ENCODE measurements at regions not wholly inside any gene's neighbourhood (a gene's known extent, or its start where the extent isn't known, plus 50 kb on each side); places are given as distances from the start of the nearest gene placed in this dataset.

GRCh38 chr5:107325866-107326265 is 344.9 kb downstream of the EFNA5 start:
- FAIRE-seq: no peak

DNA sequence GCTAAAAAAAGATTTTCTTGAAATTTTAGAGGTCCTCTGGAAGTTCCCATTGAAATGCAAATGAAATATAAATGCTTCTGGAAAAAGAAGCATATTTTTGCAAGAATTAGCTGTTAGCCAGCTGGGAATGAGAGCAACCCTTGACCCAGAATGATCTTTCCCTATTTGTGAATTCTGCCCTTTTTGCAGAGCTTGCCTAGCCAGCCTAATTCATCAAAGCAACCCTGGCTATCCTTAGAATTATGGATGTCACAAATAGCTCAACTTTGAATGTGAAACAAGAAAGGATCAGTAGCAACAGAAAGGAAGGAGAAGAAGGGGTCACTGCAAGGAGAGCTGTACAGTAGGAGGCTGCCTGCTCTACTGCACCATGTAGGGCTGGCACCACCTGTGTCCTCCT is 345.9 kb downstream of the EFNA5 start:
- no peak for FAIRE-seq

- FAIRE-seq: no peak
Measured at GRCh38 chr5:107324071-107324470, 346.7 kb downstream of the EFNA5 start.

- no peak for FAIRE-seq
Measured at GRCh38 chr5:107323536-107323935, 347.2 kb downstream of the EFNA5 start.

DNA sequence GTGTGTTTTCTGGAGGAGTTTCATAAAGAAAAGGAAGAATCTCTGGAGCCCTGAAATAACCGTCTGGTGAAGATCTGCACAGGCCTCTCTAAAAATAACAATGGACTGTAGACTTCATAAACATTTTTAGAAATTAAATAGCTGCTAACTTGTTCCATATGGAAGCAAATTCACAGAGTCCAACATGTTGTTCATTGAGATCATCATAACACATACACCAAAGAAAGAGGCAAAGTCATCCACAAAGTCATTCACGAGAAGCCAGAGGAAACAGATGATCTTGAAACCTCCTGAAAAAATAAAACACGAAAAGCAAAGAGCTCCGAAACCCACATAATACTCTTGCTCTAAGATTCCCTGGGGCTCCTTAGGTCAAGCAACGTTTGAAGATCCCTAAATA is 347.8 kb downstream of the EFNA5 start:
- no peak for FAIRE-seq

GRCh38 chr5:107321906-107322305 is 348.8 kb downstream of the EFNA5 start:
- FAIRE-seq: no peak

- no peak for FAIRE-seq
Measured at GRCh38 chr5:107320846-107321245, 349.9 kb downstream of the EFNA5 start.

- FAIRE-seq: no peak
Measured at GRCh38 chr5:107320376-107320775, 350.4 kb downstream of the EFNA5 start.

DNA sequence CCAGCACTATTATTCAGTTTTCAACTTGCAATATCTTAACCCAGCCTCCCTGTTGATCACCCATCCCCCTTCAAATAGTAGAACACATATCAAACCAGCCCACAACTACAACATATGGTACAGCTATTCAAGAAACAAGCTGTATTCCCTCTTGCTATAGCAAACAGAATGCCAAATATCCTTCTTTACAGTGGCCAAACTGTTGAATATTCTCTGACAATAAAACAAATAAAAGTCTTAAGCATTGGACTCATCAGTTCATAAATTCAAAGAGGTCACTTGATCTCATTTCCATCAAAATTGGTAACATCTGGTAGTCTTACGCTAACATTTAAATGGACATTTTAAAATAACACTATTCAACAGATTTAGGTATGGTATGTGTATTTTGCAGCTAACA is 350.8 kb downstream of the EFNA5 start:
- FAIRE-seq: no peak

DNA sequence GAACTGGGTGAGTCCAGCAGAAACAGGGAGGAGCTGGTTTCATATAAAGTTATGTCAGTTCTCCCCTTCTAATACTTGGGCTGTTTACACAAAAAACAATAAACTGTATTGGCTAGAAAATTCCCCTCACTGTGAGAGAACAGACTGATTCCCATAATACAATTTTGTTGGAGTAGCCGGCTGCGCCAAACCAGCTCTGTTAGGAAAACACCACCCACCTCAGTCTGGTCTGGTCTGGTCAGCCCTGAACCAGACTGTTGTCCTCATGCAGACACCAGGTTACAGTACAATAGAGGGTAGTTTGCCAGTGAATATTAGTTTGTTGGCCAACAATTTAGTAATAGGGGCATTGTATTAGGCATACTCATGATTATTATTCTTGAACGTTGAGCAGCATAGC is 356.4 kb downstream of the EFNA5 start:
- no peak for FAIRE-seq

GRCh38 chr5:107313921-107314320 is 356.8 kb downstream of the EFNA5 start:
- FAIRE-seq: no peak

DNA sequence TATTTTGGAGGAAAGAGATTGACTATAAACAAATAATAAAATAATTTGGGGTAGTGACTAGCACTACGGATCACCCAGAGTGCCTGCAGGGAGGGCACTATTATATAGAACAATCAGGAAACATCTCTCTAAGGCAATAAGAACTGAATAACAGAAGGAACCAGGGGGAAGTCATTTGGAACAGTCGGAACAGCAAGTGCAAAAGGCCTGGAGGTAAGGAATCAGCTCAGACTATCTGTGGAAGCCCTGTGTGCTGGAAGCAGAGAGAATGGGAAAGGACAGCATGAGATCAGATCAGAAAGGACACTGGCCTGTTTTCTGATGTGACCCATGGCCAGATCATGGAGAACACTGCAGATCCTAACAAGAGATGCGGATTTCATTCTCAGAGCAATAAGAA is 357.6 kb downstream of the EFNA5 start:
- FAIRE-seq: no peak

- FAIRE-seq: peak; percentile 93
Measured at GRCh38 chr5:107310181-107310580, 360.6 kb downstream of the EFNA5 start.

DNA sequence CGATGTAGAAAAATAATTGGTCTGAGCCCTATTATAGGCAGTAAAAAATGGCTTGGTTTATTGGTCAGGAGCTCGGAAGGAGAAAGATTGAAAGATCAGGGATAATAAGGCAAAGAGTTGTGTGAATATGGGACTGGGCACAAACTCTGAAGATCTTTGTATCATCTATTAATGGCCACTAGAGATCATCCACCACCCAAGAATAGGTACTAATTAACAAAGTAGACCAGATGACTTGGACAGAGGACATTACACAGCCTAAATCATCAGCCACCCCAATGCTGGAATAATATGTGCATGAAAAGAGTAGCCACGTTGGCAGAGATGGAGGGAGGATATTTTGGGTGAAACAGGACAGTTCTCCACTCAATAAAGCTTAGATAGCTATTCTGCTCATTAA is 364.1 kb downstream of the EFNA5 start:
- no peak for FAIRE-seq

DNA sequence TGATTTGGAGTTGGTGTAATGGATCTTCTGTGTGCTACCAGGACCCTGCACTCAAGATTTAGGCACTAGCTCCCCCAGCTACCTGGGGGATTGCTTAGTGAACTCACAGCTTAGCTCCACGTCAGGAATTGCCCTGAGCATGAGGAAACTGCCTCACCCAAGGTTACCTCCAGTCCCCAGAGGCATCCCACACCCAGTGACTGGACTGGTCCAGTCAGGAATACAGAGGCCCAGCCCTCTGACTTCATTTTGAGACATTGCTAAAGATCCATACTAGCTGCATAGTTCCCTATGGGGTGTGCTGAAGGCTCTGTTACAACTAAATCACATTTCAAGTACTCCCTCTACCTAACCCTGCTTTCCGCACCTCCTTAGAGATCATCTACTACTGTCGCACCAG is 364.7 kb downstream of the EFNA5 start:
- no peak for FAIRE-seq

- no peak for FAIRE-seq
Measured at GRCh38 chr5:107304684-107305083, 366.1 kb downstream of the EFNA5 start.

DNA sequence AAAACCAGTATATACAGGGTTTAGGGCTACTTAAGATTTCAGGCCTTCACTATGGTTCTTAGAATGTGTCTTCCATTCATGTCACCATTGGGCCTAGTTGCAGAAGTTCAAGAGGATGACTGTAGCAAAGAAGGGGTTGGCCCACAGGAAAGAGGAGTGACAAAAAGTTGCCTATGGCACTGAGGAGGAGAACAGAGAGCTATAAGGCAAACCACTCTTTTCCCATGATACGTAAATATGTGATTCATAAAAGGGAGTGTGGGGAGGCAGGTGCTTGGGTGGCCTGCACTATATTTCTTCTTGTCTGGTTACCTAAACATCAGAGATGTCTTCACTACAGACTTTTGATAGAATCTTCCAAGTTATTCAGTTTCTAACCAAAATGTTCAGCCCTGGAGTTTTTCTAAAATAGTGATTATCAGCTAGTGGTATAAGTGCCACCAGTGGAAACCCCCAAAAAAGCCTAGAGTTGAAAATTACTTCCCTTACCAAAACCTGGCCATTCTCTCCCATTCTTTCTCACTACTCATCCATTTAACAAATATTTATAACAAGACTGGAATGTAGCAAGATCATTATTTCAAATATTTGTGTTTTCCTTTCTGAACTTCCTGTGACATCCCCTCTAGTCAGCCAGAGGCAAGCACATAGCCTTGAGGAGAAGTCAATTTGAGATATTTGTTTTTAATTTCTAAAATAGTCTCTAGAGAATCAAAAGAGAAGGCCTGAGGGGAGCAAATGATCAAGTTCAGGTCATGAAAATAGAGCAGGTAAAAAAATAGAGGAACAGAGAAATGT is 367.4 kb downstream of the EFNA5 start:
- FAIRE-seq: no peak

DNA sequence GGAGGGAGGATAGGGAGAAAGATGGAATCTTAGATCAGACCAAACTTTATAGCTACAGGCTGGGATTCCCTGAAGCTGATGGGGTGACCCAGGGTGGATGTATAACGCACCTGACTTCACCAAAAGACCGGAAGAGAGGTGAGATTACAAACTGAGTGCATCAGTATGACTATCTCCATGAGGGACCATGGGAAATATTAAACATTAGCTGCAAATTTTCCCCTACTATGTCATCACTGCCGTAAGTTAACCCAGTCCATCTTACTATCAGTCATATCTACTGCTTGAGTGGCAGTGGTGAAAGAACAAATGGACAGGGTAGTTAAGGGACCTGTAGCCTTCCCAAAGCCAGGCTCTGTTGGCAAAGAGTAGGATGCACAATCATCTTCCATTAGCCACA is 368.3 kb downstream of the EFNA5 start:
- FAIRE-seq: no peak

GRCh38 chr5:107301999-107302398 is 368.7 kb downstream of the EFNA5 start:
- no peak for FAIRE-seq

GRCh38 chr5:107300721-107301327 is 369.9 kb downstream of the EFNA5 start:
- FAIRE-seq: no peak

DNA sequence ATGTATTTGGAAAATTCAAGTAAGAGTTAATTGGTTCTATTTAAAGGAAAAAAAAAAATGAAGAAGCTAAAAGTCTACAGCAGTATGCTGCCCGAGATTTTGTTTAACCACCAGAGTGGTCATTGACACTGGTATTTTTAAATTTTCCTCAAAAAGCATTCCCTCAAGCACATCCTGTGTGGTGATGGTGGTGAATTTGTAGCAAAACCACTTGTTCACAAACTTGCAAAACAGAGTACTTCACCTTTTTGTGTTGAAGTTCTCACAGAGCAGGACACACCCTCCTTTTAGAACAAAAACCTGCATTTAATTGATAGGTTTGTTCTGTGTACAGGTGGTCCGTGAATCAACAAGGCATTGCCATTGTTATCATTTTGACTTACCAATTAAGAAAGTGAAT is 374.2 kb downstream of the EFNA5 start:
- no peak for FAIRE-seq

DNA sequence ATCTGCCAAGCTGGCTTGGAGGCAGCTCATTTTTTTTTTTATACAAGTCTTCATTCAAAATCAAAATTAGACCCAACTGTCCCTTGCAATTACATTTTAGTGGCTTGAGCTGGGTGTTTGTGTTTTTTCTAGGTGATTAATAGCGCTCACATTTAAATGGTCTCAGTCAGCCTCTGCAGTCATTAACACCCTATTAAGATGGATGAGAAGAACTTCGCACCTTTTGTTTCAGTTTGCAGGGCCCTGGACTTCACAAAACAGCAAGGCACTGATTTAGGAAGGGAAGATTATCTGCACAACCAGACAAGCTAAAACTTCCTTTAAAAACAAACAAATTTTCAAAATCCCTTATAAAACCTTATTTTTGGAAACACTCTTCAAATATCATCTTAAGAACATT is 374.8 kb downstream of the EFNA5 start:
- FAIRE-seq: no peak

DNA sequence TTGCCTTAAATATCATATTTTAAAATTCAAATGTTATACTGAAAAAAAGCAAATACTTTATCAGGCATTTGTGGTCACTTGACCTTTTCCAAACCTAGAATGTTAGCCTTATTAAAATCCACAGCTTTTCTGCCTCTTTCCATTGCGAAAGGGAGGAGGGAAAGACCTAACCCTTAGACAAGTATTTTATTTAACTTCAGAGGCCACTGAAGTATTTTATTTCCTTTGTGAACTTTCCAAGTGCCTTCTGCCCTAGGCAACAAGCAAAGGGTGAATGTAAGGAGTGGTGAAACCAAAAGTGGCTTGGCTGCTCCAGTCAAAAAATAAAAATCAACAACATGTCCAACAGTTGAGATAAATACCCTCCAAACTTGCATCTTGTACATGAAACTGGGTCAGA is 376.1 kb downstream of the EFNA5 start:
- FAIRE-seq: no peak

- no peak for FAIRE-seq
Measured at GRCh38 chr5:107294211-107294550, 376.6 kb downstream of the EFNA5 start.

Data from G401.6 (cell line).